Uterus (tissue), 2 donors: ENCODE measurements at regions not wholly inside any gene's neighbourhood (a gene's known extent, or its start where the extent isn't known, plus 50 kb on each side); places are given as distances from the start of the nearest gene placed in this dataset.
"Not testable (repeated sequence)": the region's sequence is repeated elsewhere in the genome, so short reads cannot be mapped to it uniquely, and the experiment has no call there.

Experiments
- CTCF ChIP-seq, 4 experiments: fragments of 200-600 bp in 2 of 4; fragments of 450-650 bp in 2 of 4; sonication (generic) in 2 of 4; IDR thresholded peaks; one replicate each; pipeline ENCODE4 v1.5.1; 2016 to 2019; ENCODE audit warnings: antibody characterized with exemption in 4 of 4, mild to moderate bottlenecking in 2 of 4, moderate library complexity in 1 of 4
- POLR2A ChIP-seq, 2 donors: fragments of 450-650 bp; IDR thresholded peaks; one replicate each; pipeline ENCODE4 v1.6.1; 2016; ENCODE audit warnings: antibody characterized with exemption in 2 of 2, mild to moderate bottlenecking in 1 of 2, moderate library complexity in 1 of 2

GRCh38 chr20:25772437-25772836, 75.8 kb upstream of the ZNF337 start:
- not testable (repeated sequence) for TF ChIP-seq CTCF, POLR2A (IDR thresholded peaks at IDR 0.05)
